C4-2B (cell line): ENCODE measurements at regions not wholly inside any gene's neighbourhood (a gene's known extent, or its start where the extent isn't known, plus 50 kb on each side); places are given as distances from the start of the nearest gene placed in this dataset.

ENCODE experiments used
- CTCF ChIP-seq: fragments of 450-650 bp; conservative IDR thresholded peaks from 2 replicates; pipeline ENCODE4 v1.5.1; 2017; ENCODE audit warnings: mild to moderate bottlenecking
- ZFX ChIP-seq: fragments of 450-650 bp; IDR thresholded peaks from 2 replicates; pipeline ENCODE4 v1.6.1; 2017

- TF ChIP-seq CTCF (no peak), ZFX (no peak)
These were observed 158.9 kb upstream of the MTNR1B start for GRCh38 chr11:92810423-92811064.
